GM19324 (cell line): ENCODE measurements at regions not wholly inside any gene's neighbourhood (a gene's known extent, or its start where the extent isn't known, plus 50 kb on each side); places are given as distances from the start of the nearest gene placed in this dataset.
"Not testable (repeated sequence)": the region's sequence is repeated elsewhere in the genome, so short reads cannot be mapped to it uniquely, and the experiment has no call there.

Experiments
- ATAC-seq: cut with Tn5 transposase; IDR thresholded peaks from one replicate; pipeline ENCODE4 v1.9.1; 2021; ENCODE audit warnings: mild to moderate bottlenecking, moderate library complexity; ENCODE audit not compliant: unreplicated experiment, low FRiP score

DNA sequence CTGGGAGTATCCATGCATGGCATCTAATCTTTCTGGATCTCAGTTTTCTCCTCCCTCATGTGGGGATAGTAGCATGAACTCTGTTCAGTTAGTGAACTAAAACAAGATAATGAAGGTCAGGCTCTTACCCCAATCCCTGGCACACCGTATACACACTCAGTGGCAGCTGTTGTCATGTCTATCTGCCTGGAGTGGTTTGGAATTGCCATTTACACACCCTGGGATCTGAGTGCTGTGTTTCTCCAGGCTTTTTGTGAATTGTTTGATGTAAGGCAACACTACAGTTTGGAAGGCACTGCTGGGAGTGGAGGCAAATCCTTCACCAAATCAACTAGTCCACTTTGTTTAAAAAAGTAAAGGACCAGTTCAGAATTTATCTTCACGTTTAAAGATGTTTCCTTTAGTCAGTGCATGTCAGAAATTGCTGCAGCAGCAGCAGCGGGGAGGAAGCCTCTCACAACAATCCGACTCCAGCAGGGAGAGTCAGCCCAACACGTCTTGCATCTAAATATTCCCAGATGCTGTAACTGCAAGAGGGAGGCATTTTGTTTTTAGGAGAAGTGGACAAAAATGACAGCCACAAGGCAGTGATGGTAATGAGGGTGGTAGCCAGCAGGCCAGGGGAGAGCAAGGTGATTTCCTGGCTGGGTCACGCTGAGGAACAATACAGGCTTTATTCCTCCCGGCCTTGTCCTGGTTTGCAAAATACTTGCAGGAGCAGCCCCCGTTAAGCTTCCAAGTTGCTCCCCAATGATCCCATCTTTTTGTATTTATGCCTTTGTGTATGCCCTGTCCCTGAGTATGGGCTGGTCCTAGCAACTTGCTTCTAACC, 128.5 kb upstream of the LRIG1 start:
- no peak for ATAC-seq

DNA sequence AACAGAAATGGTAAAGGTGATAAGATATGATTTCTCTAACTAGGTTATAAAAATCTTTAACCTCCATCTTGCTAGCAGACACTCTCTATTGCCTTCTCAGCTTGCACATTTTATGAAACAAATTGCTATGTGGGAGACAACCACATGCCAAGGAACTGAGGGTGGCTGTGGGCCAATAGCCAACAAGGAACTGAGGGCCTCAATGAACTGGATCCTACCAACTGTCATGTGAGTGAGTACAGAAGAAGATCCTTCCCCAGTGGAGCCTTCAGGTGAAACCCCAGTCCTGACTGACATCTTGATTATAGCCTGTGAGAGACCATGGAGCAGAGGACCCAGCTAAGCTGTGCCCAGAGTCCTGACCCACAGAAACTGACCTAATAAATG, 129.2 kb upstream of the LRIG1 start:
- no peak for ATAC-seq

DNA sequence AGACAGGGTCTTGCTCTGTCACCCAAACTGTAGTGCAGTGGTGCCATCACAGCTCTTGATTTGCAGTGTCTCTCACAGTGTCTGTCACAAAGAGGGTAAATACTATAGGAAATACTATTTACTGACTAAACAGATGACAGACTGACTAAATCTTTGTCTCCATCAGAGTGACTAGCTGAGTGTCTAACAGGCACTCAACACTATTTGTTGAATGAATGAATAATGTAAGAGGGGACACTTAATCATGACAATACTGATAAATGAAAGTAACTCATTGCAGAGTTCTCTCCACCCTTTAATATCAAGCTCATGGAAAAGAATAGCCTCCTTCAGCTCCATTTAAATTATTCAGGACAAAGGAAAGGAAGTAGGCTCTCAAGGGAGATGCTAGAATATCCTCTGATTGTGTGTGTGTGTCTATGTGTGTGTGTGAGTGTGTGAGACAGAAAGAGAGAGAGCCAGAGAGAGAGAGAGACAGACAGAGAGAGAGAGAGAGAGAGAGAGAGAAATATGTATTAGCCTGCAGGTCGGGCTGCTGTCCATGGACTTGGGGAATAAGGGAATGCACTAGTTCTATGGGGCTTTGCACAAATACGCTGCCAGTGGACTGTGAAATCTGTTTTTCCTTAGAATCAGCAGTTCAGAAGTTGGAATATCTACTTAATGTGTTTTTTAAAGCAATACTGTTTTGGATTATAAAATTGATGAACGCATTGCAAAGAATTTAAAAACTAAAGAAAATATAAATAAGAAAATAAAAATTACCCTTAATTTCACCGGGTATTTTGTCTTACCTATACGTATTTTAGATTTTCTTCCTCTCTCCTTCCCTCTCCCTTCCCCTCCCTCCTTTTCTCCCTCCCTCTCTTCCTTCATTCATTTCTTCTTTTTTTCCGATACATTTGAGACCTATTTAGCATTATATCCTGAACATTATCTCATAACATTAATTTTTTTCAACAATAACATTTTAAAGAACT, 132.9 kb upstream of the LRIG1 start:
- no peak for ATAC-seq

DNA sequence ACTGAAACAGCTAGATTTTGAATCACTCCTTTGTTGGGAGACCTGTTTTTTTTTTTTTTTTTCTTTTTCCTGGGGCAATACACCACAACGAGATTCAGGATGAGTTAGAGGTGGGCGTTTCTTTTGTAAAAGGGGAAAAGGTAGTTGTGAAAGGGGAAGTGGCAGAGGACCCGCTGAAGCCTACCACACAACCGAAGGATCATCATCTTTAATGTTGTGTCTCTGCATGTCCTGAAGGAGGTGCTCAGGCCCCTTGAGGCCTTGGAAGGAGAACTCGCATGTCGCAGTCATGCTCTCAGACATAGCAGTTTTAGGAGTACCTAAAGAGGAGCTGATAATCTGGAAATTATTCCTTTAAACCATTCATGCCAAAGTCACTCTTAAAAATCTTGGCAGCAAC, 137.9 kb upstream of the LRIG1 start:
- no peak for ATAC-seq

DNA sequence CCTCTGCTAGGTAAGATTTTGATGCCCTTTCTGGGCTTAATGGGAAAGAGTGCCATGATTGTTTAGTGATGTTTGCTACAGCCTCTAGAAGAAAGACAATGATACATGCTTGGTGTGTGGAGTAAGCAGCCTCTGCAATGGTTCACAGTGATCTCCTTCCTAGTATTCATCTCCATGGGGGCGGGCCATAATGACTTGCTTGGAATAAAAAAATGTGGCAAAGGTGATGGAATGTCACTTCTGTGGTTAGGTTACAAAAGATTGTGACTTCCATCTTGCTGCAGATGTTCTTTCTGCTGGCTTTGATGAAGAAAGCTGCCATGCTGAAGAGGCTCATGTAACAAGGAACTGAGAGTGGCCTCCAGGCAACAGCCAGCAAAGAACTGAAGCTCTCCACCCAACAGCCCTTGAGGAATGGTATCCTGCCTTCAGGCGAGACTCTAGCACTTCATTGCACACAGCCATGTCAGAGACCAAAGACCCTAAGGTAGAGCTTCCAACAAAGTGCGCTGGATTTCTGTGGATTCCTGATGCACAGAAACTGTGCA, 139.1 kb upstream of the LRIG1 start:
- ATAC-seq: no peak

DNA sequence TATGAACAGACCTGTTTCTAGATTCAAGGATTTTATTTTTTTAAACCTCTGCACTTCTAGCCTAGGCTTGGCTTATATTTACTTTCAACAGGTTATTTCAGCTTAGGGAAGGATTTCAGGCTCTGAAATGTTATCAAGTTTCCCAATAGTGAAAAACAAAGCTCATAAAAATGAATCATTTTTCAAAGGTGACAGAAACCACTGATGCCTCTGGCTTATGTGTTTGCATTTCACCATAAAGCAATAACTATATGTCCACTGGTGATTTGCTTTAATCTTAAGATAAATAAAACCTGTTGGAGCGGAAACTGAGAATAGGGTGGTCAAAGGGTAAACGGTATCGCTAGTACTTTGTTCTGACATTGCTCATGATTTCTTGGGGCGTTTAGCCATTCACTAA, 141.2 kb upstream of the LRIG1 start:
- ATAC-seq: no peak

DNA sequence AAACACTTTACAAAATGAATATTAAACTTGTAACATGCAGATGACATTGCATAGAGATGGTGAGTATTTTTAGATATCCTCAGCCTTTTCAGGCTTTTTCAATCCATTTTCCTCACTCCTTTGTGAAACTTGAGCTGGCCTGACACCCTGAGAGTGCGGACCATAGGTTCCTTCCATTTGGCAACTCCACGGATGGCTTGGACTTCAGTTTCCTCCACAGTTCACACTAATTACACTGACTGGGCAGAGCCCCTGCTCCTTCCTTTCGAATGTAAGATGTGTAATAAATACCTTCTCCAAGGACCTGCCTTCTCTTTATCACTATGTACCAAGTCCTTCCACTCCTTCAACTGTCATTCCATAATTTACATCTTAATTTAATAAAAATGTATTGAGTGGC, 141.7 kb upstream of the LRIG1 start:
- no peak for ATAC-seq

DNA sequence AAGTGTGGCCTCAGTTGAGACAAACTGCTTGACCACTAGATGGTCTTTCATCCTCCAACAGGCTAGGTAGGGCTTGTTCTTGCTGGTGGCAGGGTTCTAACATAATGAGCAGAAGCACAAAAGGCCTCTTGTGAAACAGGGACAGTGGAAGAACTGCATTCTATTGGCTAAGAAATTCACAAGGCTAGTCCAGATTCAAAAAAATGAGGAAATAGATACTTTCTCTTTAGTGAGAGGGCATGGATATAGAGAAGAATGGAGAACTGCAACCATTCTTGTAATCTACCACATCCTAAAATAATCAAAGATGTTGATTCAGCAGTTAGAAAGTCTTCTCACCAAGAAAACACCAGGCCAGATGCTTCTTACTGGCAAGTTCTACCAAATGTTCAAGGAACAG, 143.7 kb upstream of the LRIG1 start:
- ATAC-seq: no peak

DNA sequence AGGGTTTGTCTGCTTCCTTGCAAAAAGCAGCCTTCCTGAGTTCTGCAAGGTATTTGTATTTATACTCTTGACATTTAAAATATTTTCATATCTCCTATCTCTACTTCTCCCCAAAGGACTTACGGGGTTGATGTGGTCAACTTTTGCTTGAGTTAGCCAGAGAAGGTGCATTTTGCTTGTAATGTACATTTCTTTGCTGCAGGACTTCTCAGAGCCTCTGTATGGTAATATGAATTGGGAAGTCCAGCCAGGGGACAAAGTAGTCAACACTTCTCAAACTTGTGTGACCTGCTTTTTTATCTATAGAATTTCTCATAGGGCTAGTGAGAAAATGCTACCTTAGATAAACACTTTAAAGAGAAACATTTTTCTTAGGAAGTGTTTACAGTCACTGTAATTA, 148.2 kb upstream of the LRIG1 start:
- ATAC-seq: no peak

DNA sequence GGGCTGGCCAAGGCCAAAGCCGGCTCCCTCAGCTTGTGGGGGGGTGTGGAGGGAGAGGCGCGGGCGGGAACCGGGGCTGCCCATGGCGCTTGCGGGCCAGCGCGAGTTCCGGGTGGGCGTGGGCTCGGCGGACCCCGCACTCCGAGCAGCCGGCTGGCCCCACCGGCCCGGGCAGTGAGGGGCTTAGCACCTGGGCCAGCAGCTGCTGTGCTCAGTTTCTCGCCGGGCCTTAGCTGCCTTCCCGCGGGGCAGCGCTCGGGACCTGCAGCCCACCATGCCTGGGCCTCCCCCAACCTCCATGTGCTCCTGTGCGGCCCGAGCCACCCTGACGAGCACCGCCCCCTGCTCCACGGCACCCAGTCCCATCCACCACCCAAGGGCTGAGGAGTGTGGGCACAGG, 150.7 kb upstream of the LRIG1 start:
- not testable (repeated sequence) for ATAC-seq

DNA sequence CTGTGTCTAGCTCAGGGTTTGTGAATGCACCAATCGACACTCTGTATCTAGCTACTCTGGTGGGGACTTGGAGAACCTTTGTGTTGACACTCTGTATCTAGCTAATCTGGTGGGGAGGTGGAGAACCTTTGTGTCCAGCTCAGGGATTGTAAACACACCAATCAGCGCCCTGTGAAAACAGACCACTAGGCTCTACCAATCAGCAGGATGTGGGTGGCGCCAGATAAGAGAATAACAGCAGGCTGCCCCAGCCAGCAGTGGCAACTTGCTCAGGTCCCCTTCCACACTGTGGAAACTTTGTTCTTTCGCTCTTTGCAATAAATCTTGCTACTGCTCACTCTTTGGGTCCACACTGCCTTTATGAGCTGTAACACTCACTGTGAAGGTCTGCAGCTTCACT, 151.3 kb upstream of the LRIG1 start:
- not testable (repeated sequence) for ATAC-seq

DNA sequence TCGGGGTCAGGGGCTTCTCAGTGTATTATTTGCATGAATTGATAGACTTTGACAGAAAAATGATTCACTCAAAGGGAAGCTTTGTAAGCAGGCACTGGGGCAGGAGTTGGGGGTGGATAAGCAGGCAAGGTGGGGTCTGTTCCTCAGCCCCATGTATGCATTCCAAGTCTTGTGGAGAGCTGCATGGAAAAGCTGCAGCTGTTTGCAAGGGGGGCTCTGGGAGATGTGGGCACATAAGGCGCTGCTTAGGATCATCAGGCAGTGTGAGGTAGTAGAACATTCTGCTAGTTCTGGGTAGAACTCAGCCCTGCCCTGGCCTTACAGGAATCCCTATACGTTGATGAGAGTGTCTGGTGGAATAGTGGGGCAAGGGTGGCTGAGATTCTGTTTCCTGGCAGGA, 154.2 kb upstream of the LRIG1 start:
- no peak for ATAC-seq

DNA sequence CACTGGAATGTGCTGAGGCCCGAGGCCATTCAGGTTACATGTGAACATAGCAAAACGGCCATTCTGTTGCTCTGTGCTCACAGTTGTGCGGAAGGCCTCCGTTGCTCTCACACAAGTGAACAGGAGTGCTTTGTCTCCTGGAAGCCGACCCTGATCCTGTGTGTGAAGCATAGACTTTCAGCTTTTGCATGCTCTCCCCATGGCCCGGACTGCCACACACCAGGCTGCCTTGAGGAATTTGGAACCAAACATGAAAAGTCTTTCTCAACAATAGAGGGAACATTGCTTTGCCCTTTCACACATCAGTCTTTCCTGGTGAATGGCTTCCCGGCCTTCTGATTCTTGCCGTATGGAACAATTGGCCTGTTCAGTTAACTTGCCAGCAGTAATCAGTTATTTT, 154.8 kb upstream of the LRIG1 start:
- ATAC-seq: no peak

DNA sequence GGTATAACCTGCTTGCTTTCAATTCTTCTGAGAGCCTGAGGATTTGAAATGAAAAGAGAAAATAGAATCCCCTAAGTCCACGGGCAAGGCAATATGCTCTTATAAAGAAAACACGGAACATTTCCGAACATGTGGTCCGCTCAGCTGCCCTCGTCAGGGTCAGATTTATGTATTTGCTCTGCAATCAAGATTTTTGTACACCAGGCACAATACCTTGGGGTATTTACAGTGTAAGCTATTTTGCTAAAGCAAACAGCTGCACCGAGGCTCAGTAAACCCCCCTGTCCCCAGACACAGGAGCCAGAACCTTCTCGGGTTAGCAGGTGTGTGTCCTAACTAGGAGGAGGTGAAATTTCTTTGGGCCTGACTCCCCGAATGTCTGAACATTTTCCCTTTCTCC, 155.8 kb upstream of the LRIG1 start:
- ATAC-seq: no peak

DNA sequence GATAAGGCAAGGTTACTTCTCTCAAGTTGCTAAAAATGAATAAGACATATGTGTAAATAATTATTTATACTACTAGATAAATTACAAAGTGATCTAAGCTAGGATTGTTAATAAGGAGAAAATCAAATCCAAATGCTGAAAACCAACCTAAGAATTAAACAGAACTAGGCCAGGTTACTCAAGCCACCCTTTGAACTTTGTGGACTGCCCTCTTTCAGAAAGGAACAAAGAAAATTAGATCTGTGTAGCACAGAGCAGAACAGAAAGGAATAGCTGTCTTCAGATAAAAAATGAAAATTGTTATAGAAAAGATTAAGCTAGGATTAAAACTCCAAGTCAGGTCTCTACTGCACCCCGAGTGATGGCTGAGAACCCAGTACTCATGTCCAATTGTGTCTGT, 158.2 kb upstream of the LRIG1 start:
- ATAC-seq: no peak

DNA sequence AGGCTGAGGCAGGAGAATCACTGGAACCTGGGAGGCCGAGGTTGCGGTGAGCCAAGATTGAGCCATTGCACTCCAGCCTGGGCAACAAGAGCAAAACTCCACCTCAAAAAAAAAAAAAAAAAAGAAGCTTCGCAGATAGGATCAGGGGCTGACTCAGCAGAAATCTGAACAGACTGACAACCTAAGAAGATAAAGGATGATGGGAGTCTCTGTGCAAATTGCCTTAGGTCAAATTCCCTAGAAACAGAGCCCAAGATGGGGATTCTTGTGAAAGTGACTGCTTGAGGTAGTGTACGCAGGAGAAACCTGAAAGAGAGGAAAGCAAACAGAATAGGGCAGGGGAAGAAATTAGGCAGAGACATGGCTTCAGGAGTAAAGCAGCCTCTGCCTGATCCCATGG, 160.8 kb upstream of the LRIG1 start:
- ATAC-seq: no peak

DNA sequence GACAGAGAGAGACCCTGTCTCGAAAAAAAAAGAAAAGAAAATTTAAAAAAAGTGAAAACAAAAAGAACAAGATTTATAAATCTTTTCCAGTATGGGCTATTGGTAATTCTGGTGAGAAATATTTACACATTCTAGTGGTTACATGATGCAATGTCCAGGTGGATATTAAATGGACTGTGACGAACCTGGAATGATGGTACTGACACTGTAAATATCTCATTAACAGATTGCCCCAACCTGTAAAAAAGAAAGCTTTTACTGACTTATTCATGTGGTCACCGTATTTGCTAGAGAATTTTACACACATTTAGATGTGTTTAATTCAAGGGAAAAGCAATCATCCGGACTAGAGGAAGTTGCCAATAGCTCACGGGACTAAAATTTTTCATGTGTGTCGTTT, 162.1 kb upstream of the LRIG1 start:
- ATAC-seq: no peak

DNA sequence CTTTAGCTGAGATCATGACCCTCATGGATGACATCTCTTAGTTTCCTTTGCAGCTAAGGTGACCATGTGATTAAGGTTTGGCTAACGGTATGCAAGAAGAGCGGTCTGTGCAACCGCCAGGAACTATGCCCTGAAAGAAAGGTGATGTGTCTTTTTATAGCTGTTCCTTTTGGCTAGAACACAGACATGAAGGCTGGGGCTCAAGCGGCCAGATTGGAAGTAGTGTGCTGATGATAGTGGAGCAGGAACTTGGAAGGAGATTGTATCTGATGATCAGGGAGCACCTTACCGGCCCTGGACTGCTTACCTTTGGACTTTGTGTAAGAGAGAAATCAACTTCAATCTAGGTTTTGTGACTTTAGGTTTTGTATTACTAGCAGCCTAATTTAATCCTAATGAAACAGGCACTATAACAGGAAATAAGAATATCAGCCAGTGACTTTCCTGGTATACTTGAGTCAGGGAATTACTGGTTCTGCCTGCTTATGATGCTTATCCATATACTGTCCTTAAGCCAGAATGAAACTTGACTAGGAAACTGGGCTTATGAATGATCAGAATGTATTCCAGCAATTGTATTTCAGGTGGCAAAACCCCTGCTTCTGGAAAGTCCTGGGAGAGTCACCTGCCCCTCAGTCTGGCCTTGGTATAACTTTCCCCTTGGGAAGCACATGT, 164.3 kb upstream of the LRIG1 start:
- no peak for ATAC-seq

DNA sequence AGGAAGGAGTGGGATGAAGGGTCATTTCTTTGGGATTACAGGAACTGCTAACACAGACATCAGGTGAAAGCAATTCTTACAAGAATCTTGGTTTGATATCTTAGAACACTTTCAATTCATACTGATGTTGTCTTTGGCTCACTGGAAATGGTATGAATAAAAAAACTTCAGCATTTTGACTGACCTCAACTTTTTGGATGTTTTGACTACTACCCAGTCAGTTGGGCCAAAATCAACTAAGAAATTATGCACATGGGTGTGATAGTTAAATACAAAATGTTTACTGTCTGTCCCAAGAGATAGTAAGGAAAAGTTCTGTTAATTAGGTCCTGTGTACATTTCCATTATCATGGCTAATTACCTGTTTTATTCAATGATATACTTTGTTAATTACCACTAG, 165.5 kb upstream of the LRIG1 start:
- no peak for ATAC-seq

DNA sequence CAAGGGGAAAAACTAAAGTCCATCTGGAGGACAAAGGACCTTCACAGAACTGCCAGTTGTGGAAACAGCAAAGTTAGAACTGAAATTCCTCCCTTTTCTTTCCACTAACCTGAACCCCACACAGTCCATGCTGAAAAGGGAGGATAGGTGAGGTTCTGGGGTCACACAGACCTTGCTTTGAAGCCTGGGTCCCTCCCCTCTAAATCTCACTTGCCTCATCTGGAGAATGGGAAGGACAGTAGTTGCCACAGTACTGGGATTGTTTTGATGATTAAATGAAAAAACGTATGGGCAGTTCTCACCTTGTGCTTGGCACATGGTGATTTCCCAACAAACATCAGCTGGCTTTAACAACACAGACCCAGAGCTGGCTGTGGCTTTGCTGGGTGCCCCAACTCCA, 166.4 kb upstream of the LRIG1 start:
- ATAC-seq: no peak

DNA sequence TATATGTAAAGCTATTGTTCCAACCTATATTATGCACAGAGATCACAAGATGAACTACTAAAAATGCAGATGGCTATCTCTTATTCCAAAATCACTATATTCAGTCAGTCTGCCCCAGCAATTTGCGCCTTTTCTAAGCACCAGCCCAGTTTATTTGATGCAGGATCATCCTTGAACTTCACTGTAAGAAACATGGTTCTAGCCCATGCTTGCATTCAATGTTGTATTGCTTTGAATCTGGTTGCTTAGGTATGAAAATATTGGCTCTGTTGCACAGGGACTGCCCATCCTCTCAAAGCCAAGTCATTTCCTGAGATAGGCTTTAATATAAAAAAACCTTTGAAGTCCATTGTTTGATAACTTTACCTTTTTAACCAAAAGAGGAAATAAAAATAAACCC, 170.5 kb upstream of the LRIG1 start:
- no peak for ATAC-seq
